ENCODE measurements at regions not wholly inside any gene's neighbourhood (a gene's known extent, or its start where the extent isn't known, plus 50 kb on each side); places are given as distances from the start of the nearest gene placed in this dataset.

DNA sequence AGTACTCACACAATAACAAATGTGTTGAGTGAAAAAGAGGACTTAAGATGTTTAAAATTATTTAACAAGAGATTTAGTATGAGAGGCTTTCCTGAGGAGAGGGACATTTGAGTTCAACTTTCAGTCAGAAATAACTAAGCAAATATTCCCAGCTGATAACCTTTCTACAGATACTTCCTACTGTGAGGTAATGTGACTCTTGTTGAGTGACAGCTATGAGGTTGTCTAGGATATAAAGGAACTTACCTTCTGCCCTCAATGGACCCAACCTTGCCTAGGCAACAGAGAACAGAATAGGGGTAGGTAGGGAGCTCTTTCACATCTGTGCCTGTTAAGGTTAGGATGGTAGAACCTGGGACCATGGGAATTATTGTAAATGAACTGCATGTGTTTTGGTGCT, 54.7 kb downstream of the GLUD2 start:
- TF ChIP-seq POLR2AphosphoS5 (IDR thresholded peaks at IDR 0.05; ENCODE audit: low read depth, low read length), result no peak
- TF ChIP-seq, protein P1, sequence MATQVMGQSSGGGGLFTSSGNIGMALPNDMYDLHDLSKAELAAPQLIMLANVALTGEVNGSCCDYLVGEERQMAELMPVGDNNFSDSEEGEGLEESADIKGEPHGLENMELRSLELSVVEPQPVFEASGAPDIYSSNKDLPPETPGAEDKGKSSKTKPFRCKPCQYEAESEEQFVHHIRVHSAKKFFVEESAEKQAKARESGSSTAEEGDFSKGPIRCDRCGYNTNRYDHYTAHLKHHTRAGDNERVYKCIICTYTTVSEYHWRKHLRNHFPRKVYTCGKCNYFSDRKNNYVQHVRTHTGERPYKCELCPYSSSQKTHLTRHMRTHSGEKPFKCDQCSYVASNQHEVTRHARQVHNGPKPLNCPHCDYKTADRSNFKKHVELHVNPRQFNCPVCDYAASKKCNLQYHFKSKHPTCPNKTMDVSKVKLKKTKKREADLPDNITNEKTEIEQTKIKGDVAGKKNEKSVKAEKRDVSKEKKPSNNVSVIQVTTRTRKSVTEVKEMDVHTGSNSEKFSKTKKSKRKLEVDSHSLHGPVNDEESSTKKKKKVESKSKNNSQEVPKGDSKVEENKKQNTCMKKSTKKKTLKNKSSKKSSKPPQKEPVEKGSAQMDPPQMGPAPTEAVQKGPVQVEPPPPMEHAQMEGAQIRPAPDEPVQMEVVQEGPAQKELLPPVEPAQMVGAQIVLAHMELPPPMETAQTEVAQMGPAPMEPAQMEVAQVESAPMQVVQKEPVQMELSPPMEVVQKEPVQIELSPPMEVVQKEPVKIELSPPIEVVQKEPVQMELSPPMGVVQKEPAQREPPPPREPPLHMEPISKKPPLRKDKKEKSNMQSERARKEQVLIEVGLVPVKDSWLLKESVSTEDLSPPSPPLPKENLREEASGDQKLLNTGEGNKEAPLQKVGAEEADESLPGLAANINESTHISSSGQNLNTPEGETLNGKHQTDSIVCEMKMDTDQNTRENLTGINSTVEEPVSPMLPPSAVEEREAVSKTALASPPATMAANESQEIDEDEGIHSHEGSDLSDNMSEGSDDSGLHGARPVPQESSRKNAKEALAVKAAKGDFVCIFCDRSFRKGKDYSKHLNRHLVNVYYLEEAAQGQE (IDR thresholded peaks at IDR 0.05; ENCODE audit: insufficient read depth in 1 of 2, low read depth in 2 of 2, low read length in 2 of 2), result no peak
- TF ChIP-seq TAF1 (IDR thresholded peaks at IDR 0.05; ENCODE audit: borderline replicate concordance, insufficient read depth, low read length), result no peak
- no peak for TF ChIP-seq SIN3A (IDR thresholded peaks at IDR 0.05; ENCODE audit: borderline replicate concordance, insufficient read depth, low read length)
- no peak for TF ChIP-seq FOXP2 (optimal IDR thresholded peaks at IDR 0.05; ENCODE audit: borderline replicate concordance, extremely low read depth, extremely low read length, insufficient read depth)

DNA sequence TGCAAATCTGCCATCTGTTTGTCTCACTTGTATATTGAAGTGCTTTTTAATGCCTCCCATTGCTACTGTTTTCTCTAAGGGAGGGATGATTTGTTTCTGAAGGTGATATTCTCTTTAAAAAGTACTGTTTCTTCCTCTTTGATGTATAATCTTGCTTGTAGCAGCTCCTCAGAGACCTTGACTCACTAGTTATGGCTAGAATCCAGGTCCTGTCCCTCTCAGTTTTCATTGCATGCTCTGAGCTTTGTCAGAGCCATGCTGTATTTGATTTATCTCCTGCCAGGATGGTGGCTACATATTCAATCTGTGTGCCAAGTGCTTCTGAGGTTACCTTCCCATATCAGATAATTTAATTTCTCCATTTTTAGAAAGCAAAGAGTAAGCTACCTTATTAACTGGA, 56.0 kb downstream of the GLUD2 start:
- TF ChIP-seq, protein P1 (IDR thresholded peaks at IDR 0.05; ENCODE audit: insufficient read depth in 1 of 2, low read depth in 2 of 2, low read length in 2 of 2), result no peak
- TF ChIP-seq SIN3A (IDR thresholded peaks at IDR 0.05; ENCODE audit: borderline replicate concordance, insufficient read depth, low read length), result no peak
- TF ChIP-seq FOXP2 (optimal IDR thresholded peaks at IDR 0.05; ENCODE audit: borderline replicate concordance, extremely low read depth, extremely low read length, insufficient read depth), result no peak
- no peak for TF ChIP-seq POLR2AphosphoS5 (IDR thresholded peaks at IDR 0.05; ENCODE audit: low read depth, low read length)
- TF ChIP-seq TAF1 (IDR thresholded peaks at IDR 0.05; ENCODE audit: borderline replicate concordance, insufficient read depth, low read length), result no peak

DNA sequence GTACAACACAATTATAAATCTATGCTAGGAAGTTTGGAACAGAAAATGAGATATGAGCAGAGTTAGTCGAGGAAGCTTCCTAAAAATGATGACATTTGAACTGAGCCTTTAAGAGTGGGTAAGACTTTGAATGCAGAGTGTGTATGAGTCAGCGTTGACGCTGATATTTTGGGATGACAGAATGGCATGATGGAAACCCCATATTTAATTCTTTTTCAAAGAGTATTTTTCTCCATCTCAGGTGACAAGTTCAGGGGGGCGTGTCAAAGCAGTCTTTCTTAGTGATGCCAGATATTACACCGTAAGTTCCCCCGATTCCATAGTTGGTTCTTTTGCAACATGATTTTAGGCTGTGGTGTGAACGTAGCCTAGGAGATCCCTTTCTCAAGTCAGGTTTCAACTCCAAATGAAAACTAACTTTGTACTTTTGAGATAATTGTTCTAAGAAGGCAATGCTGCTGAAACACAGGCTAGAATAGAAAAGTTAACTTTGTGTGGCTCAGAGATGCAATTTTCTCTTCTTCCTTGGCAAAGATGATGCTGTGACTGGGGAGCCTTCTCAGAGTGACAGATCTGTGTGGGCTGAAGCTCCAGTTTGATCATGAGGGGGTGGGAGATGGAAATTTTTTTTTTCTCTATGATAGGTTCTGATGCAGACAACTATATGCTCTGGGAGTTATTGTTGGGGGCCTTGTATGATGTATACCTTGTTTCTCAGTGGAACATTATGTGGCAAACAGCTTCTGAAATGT, 59.2 kb downstream of the GLUD2 start:
- TF ChIP-seq TAF1 (IDR thresholded peaks at IDR 0.05; ENCODE audit: borderline replicate concordance, insufficient read depth, low read length), result no peak
- TF ChIP-seq FOXP2 (optimal IDR thresholded peaks at IDR 0.05; ENCODE audit: borderline replicate concordance, extremely low read depth, extremely low read length, insufficient read depth), result no peak
- no peak for TF ChIP-seq SIN3A (IDR thresholded peaks at IDR 0.05; ENCODE audit: borderline replicate concordance, insufficient read depth, low read length)
- TF ChIP-seq POLR2AphosphoS5 (IDR thresholded peaks at IDR 0.05; ENCODE audit: low read depth, low read length), result no peak
- TF ChIP-seq, protein P1 (IDR thresholded peaks at IDR 0.05; ENCODE audit: insufficient read depth in 1 of 2, low read depth in 2 of 2, low read length in 2 of 2), result no peak

DNA sequence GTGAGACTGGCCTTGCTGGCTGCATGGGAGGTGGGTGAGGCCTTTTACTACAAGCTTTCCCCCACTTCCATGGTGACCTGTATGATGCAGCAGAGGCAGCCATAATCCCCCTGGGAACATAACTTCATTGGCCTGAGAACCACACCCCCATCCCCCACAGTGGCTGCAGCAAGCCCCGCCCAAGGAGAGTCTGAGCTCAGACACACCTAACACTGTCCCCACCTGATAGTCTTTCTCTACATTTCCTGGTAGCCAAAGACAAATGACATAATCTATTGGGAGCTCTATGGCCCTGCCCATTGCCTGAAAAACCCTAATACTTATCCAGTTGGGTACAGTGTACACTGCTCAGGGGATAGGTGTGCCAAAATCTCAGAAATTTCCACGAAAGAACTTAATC, 62.6 kb downstream of the GLUD2 start:
- TF ChIP-seq SIN3A (IDR thresholded peaks at IDR 0.05; ENCODE audit: borderline replicate concordance, insufficient read depth, low read length), result no peak
- TF ChIP-seq TAF1 (IDR thresholded peaks at IDR 0.05; ENCODE audit: borderline replicate concordance, insufficient read depth, low read length), result no peak
- TF ChIP-seq, protein P1 (IDR thresholded peaks at IDR 0.05; ENCODE audit: insufficient read depth in 1 of 2, low read depth in 2 of 2, low read length in 2 of 2), result no peak
- TF ChIP-seq FOXP2 (optimal IDR thresholded peaks at IDR 0.05; ENCODE audit: borderline replicate concordance, extremely low read depth, extremely low read length, insufficient read depth), result no peak
- no peak for TF ChIP-seq POLR2AphosphoS5 (IDR thresholded peaks at IDR 0.05; ENCODE audit: low read depth, low read length)

Measured in PFSK-1 (cell line).